ENCODE measurements at regions not wholly inside any gene's neighbourhood (a gene's known extent, or its start where the extent isn't known, plus 50 kb on each side); places are given as distances from the start of the nearest gene placed in this dataset.

- Histone ChIP-seq H3K4me1 (ENCODE audit: insufficient read depth, low read length, poor library complexity, severe bottlenecking) (no peaks in the 10 kb centered on the region), H2AFZ (ENCODE audit: low read length) (no peak overlapping the region), H3K9me3 (ENCODE audit: insufficient read depth, low read depth, low read length) (no peaks in the 10 kb centered on the region), H3F3A (ENCODE audit: low read depth) (no peaks in the 10 kb centered on the region), H3K9ac (ENCODE audit: low read depth, low read length, poor library complexity, severe bottlenecking) (no peak overlapping the region), H3K4me2 (ENCODE audit: low read depth, low read length, poor library complexity, severe bottlenecking) (no peak overlapping the region), H3K36me3 (ENCODE audit: insufficient read depth, low read length) (no peaks in the 10 kb centered on the region), H3K4me3 (ENCODE audit: low read length, poor library complexity, severe bottlenecking) (no peak overlapping the region), H4K20me1 (ENCODE audit: insufficient read depth, low read length, poor library complexity, severe bottlenecking) (no peaks in the 10 kb centered on the region), H3K9me2 (replicated peaks; ENCODE audit: low read depth, low read length) (no peaks in the 10 kb centered on the region), H3K27me3 (ENCODE audit: insufficient read depth, low read length, poor library complexity, severe bottlenecking) (no peaks in the 10 kb centered on the region), H3K79me2 (ENCODE audit: insufficient read depth, low read length) (no peaks in the 10 kb centered on the region)
- no peak for TF ChIP-seq CTCF (conservative IDR thresholded peaks at IDR 0.05; ENCODE audit: low read length)
- TF ChIP-seq EZH2phosphoT487 (IDR thresholded peaks at IDR 0.05; ENCODE audit: borderline replicate concordance), result no peak
These were observed 73.3 kb upstream of the GHITM start for GRCh38 chr10:84065804-84066601.

GRCh38 chr10:84074521-84074920 lies 64.8 kb upstream of the GHITM start:
- Histone ChIP-seq H3K4me3 (ENCODE audit: low read length, poor library complexity, severe bottlenecking) (no peak overlapping the region), H3K27me3 (ENCODE audit: insufficient read depth, low read length, poor library complexity, severe bottlenecking) (no peaks in the 10 kb centered on the region), H4K20me1 (ENCODE audit: insufficient read depth, low read length, poor library complexity, severe bottlenecking) (no peaks in the 10 kb centered on the region), H3K9ac (ENCODE audit: low read depth, low read length, poor library complexity, severe bottlenecking) (no peak overlapping the region), H3K4me2 (ENCODE audit: low read depth, low read length, poor library complexity, severe bottlenecking) (no peak overlapping the region), H2AFZ (ENCODE audit: low read length) (no peak overlapping the region), H3F3A (ENCODE audit: low read depth) (no peaks in the 10 kb centered on the region), H3K79me2 (ENCODE audit: insufficient read depth, low read length) (no peaks in the 10 kb centered on the region), H3K9me2 (replicated peaks; ENCODE audit: low read depth, low read length) (no peaks in the 10 kb centered on the region), H3K36me3 (ENCODE audit: insufficient read depth, low read length) (no peaks in the 10 kb centered on the region), H3K4me1 (ENCODE audit: insufficient read depth, low read length, poor library complexity, severe bottlenecking) (no peaks in the 10 kb centered on the region), H3K9me3 (ENCODE audit: insufficient read depth, low read depth, low read length) (no peaks in the 10 kb centered on the region)
- TF ChIP-seq CTCF (conservative IDR thresholded peaks at IDR 0.05; ENCODE audit: low read length) (no peak), EZH2phosphoT487 (IDR thresholded peaks at IDR 0.05; ENCODE audit: borderline replicate concordance) (no peak)

GRCh38 chr10:84075226-84076046 lies 63.9 kb upstream of the GHITM start:
- H3K79me2 ChIP-seq (ENCODE audit: insufficient read depth, low read length), result no peaks in the 10 kb centered on the region
- no peak overlapping the region for H3K9ac ChIP-seq (ENCODE audit: low read depth, low read length, poor library complexity, severe bottlenecking)
- H2AFZ ChIP-seq (ENCODE audit: low read length), result no peak overlapping the region
- no peak overlapping the region for H3K4me3 ChIP-seq (ENCODE audit: low read length, poor library complexity, severe bottlenecking)
- H3K9me2 ChIP-seq (replicated peaks; ENCODE audit: low read depth, low read length), result no peaks in the 10 kb centered on the region
- H3K9me3 ChIP-seq (ENCODE audit: insufficient read depth, low read depth, low read length), result no peaks in the 10 kb centered on the region
- no peaks in the 10 kb centered on the region for H3K27me3 ChIP-seq (ENCODE audit: insufficient read depth, low read length, poor library complexity, severe bottlenecking)
- no peaks in the 10 kb centered on the region for H3K36me3 ChIP-seq (ENCODE audit: insufficient read depth, low read length)
- TF ChIP-seq CTCF (conservative IDR thresholded peaks at IDR 0.05; ENCODE audit: low read length) (no peak), EZH2phosphoT487 (IDR thresholded peaks at IDR 0.05; ENCODE audit: borderline replicate concordance) (no peak)
- no peaks in the 10 kb centered on the region for H3F3A ChIP-seq (ENCODE audit: low read depth)
- H4K20me1 ChIP-seq (ENCODE audit: insufficient read depth, low read length, poor library complexity, severe bottlenecking), result no peaks in the 10 kb centered on the region
- H3K4me2 ChIP-seq (ENCODE audit: low read depth, low read length, poor library complexity, severe bottlenecking), result no peak overlapping the region
- no peaks in the 10 kb centered on the region for H3K4me1 ChIP-seq (ENCODE audit: insufficient read depth, low read length, poor library complexity, severe bottlenecking)

Data from Loucy (cell line).